ENCODE measurements at regions not wholly inside any gene's neighbourhood (a gene's known extent, or its start where the extent isn't known, plus 50 kb on each side); places are given as distances from the start of the nearest gene placed in this dataset.

DNA sequence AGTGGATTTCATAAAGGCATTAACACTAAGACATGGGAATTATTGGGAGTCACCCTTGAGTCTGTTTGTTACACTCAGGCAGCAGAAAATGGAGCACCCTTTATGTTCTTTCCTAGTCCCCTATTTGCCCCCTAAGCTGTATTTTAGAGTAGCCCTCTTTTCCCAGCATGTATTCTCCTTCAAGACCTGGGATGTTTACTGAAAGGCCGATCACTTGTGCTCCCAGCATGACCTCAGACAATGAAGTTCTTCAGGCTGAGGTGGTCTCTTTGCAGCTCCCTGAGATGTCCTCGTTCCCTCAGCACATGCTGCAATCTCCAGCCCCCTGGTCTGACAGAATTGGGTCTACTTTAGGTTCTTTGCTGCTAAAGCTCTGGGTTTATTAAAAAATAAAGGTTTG, 169.7 kb downstream of the YTHDC2 start:
- TF ChIP-seq, protein P1, sequence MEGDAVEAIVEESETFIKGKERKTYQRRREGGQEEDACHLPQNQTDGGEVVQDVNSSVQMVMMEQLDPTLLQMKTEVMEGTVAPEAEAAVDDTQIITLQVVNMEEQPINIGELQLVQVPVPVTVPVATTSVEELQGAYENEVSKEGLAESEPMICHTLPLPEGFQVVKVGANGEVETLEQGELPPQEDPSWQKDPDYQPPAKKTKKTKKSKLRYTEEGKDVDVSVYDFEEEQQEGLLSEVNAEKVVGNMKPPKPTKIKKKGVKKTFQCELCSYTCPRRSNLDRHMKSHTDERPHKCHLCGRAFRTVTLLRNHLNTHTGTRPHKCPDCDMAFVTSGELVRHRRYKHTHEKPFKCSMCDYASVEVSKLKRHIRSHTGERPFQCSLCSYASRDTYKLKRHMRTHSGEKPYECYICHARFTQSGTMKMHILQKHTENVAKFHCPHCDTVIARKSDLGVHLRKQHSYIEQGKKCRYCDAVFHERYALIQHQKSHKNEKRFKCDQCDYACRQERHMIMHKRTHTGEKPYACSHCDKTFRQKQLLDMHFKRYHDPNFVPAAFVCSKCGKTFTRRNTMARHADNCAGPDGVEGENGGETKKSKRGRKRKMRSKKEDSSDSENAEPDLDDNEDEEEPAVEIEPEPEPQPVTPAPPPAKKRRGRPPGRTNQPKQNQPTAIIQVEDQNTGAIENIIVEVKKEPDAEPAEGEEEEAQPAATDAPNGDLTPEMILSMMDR (IDR thresholded peaks at IDR 0.05 in 4 of 5, conservative IDR thresholded peaks at IDR 0.05 in 1 of 5): no peak
- TF ChIP-seq POLR2A (IDR thresholded peaks at IDR 0.05): no peak
